ENCODE measurements at regions not wholly inside any gene's neighbourhood (a gene's known extent, or its start where the extent isn't known, plus 50 kb on each side); places are given as distances from the start of the nearest gene placed in this dataset.

GRCh38 chr13:62250501-62251201 lies 835.0 kb upstream of the PCDH20 start:
- no peak overlapping the region for H3K4me3 Mint-ChIP-seq
- H3K27me3 Mint-ChIP-seq (ENCODE audit: low read depth), result no peaks in the 10 kb centered on the region
- Histone ChIP-seq H3K4me2 (ENCODE audit: insufficient read depth, insufficient read length, low read length) (no peak overlapping the region), H4K91ac (ENCODE audit: insufficient read length, low read depth, low read length) (no peak overlapping the region), H2BK12ac (ENCODE audit: insufficient read length, low read depth, low read length) (no peak overlapping the region), H2BK15ac (ENCODE audit: low read depth, low read length) (no peak overlapping the region), H2AFZ (ENCODE audit: low read length) (no peak overlapping the region), H2BK5ac (ENCODE audit: insufficient read length, low read length) (no peak overlapping the region), H3K79me2 (ENCODE audit: insufficient read depth, low read length) (no peaks in the 10 kb centered on the region), H3K27ac (ENCODE audit: insufficient read length, low read depth, low read length) (no peak overlapping the region), H3K4me1 (ENCODE audit: insufficient read depth, low read length) (no peaks in the 10 kb centered on the region), H4K8ac (replicated peaks; ENCODE audit: insufficient read length, low read depth, low read length) (no peak overlapping the region), H4K5ac (ENCODE audit: insufficient read length, low read depth, low read length) (no peak overlapping the region), H2AK5ac (ENCODE audit: insufficient read length, low read length) (no peak overlapping the region), H3K9me3 (ENCODE audit: control insufficient read depth, low read depth, low read length) (no peaks in the 10 kb centered on the region), H2BK120ac (ENCODE audit: low read depth, low read length, poor library complexity, severe bottlenecking) (no peak overlapping the region), H3K4ac (ENCODE audit: low read depth, low read length) (no peak overlapping the region), H3K27me3 (ENCODE audit: insufficient read depth, low read length) (no peaks in the 10 kb centered on the region), H4K20me1 (ENCODE audit: control insufficient read depth, insufficient read depth, insufficient read length) (no peaks in the 10 kb centered on the region), H3K18ac (ENCODE audit: insufficient read length, low read depth, low read length) (no peak overlapping the region), H3K56ac (ENCODE audit: insufficient read length, low read depth, low read length) (no peak overlapping the region), H3K9ac (ENCODE audit: extremely low read depth, insufficient read length, low read length) (no peak overlapping the region), H3K23ac (ENCODE audit: insufficient read length, low read depth, low read length) (no peak overlapping the region), H3K23me2 (ENCODE audit: insufficient read length, low read depth, low read length, poor library complexity, severe bottlenecking) (no peaks in the 10 kb centered on the region), H3K14ac (ENCODE audit: insufficient read depth, low read length) (no peak overlapping the region), H3K79me1 (ENCODE audit: insufficient read depth, low read depth, low read length, poor library complexity, severe bottlenecking) (no peaks in the 10 kb centered on the region), H3T11ph (ENCODE audit: low read length) (no peak overlapping the region), H2BK20ac (ENCODE audit: low read depth, low read length, poor library complexity, severe bottlenecking) (no peak overlapping the region)
- TF ChIP-seq CTCF (conservative IDR thresholded peaks at IDR 0.05), result no peak
- H3K27ac Mint-ChIP-seq, result peak overlapping the region in 1 of 3 experiments; percentile 29; a peak in 1 of 7 replicates
- H3K4me1 Mint-ChIP-seq, result no peaks in the 10 kb centered on the region
- no peak for DNase-seq
- peaks cover 0 to 4% of the 10 kb centered on the region in 2 experiments; a peak in 1 of 5 replicates for H3K9me3 Mint-ChIP-seq
- WGBS (ENCODE audit: extremely low coverage, insufficient read length, low lambda C conversion rate), result no CpG with 5 or more reads among the region's 10 CpGs
- no peaks in the 10 kb centered on the region for H3K36me3 Mint-ChIP-seq (ENCODE audit: insufficient read depth in 1 of 3, low read depth in 3 of 3)
